Chondrocyte (in vitro differentiated cells): ENCODE measurements at regions not wholly inside any gene's neighbourhood (a gene's known extent, or its start where the extent isn't known, plus 50 kb on each side); places are given as distances from the start of the nearest gene placed in this dataset.
"Not testable (repeated sequence)": the region's sequence is repeated elsewhere in the genome, so short reads cannot be mapped to it uniquely, and the experiment has no call there.

ENCODE experiments used
- DNase-seq: peaks from one replicate; pipeline ENCODE4 v3.0.0; 2021; ENCODE audit warnings: mixed read lengths, low spot score
- H3K27ac Mint-ChIP-seq: one replicate; pipeline ENCODE4 v1.8.0; 2021; ENCODE audit warnings: mild to moderate bottlenecking, moderate library complexity, mixed read lengths; ENCODE audit not compliant: unreplicated experiment
- H3K27me3 Mint-ChIP-seq: 2 replicates; pipeline ENCODE4 v1.8.0; 2021; ENCODE audit warnings: low read depth, mixed read lengths
- H3K36me3 Mint-ChIP-seq: 2 replicates; pipeline ENCODE4 v1.8.0; 2021; ENCODE audit warnings: low read depth, mixed read lengths
- H3K4me1 Mint-ChIP-seq: 2 replicates; pipeline ENCODE4 v1.8.0; 2021; ENCODE audit warnings: low read depth, mild to moderate bottlenecking, mixed read lengths
- H3K4me3 Mint-ChIP-seq: one replicate; pipeline ENCODE4 v1.8.0; 2021; ENCODE audit warnings: mild to moderate bottlenecking, moderate library complexity, mixed read lengths; ENCODE audit not compliant: unreplicated experiment
- H3K9me3 Mint-ChIP-seq: 2 replicates; pipeline ENCODE4 v1.8.0; 2021; ENCODE audit warnings: low read depth, mixed read lengths
- CTCF ChIP-seq: fragments of 200-600 bp; sonication (generic); IDR thresholded peaks from 2 replicates; pipeline ENCODE4 v1.5.0; 2021; ENCODE audit warnings: antibody characterized with exemption, mild to moderate bottlenecking, moderate library complexity

- H3K9me3 Mint-ChIP-seq: no peaks in the 10 kb centered on the region
Measured at GRCh38 chr6:85132091-85132490, 317.8 kb upstream of the NT5E start.

GRCh38 chr6:85130743-85131142, 319.1 kb upstream of the NT5E start:
- Mint-ChIP-seq H3K27ac (no peak overlapping the region), H3K4me3 (no peak overlapping the region), H3K4me1 (peaks cover 11% of the 10 kb centered on the region), H3K9me3 (no peaks in the 10 kb centered on the region), H3K27me3 (peaks cover 11% of the 10 kb centered on the region), H3K36me3 (no peaks in the 10 kb centered on the region)
- TF ChIP-seq CTCF: no peak
- DNase-seq: no peak

More at GRCh38 chr6:85132091-85132490, 317.8 kb upstream of the NT5E start:
- Mint-ChIP-seq H3K27me3 (peaks cover 11% of the 10 kb centered on the region), H3K4me1 (peaks cover under 1% of the 10 kb centered on the region), H3K27ac (no peak overlapping the region), H3K36me3 (no peaks in the 10 kb centered on the region), H3K4me3 (no peak overlapping the region)
- TF ChIP-seq CTCF: no peak
- no peak for DNase-seq

GRCh38 chr6:85129881-85130280, 320.0 kb upstream of the NT5E start:
- peaks cover 9% of the 10 kb centered on the region for H3K27me3 Mint-ChIP-seq
- no peak for TF ChIP-seq CTCF
- H3K4me3 Mint-ChIP-seq: no peak overlapping the region
- no peaks in the 10 kb centered on the region for H3K36me3 Mint-ChIP-seq
- DNase-seq: no peak
- H3K9me3 Mint-ChIP-seq: no peaks in the 10 kb centered on the region
- H3K4me1 Mint-ChIP-seq: peaks cover 20% of the 10 kb centered on the region
- no peak overlapping the region for H3K27ac Mint-ChIP-seq

- no peak overlapping the region for H3K27ac Mint-ChIP-seq
- TF ChIP-seq CTCF: no peak
- no peaks in the 10 kb centered on the region for H3K36me3 Mint-ChIP-seq
- no peaks in the 10 kb centered on the region for H3K9me3 Mint-ChIP-seq
- no peak overlapping the region for H3K4me3 Mint-ChIP-seq
- no peak for DNase-seq
- H3K27me3 Mint-ChIP-seq: peaks cover 13% of the 10 kb centered on the region
- H3K4me1 Mint-ChIP-seq: peaks cover 27% of the 10 kb centered on the region
Measured at GRCh38 chr6:85128781-85129180, 321.1 kb upstream of the NT5E start.

GRCh38 chr6:85128256-85128655, 321.6 kb upstream of the NT5E start:
- not testable (repeated sequence) for DNase-seq, H3K9me3 Mint-ChIP-seq, H3K27ac Mint-ChIP-seq, H3K4me3 Mint-ChIP-seq, H3K36me3 Mint-ChIP-seq
- Mint-ChIP-seq H3K27me3 (peaks cover 13% of the 10 kb centered on the region), H3K4me1 (peaks cover 27% of the 10 kb centered on the region)

GRCh38 chr6:85127696-85128243, 322.1 kb upstream of the NT5E start:
- H3K4me3 Mint-ChIP-seq: no peak overlapping the region

More at GRCh38 chr6:85127696-85128243, 322.1 kb upstream of the NT5E start:
- no peak for TF ChIP-seq CTCF
- no peak for DNase-seq
- no peak overlapping the region for H3K27ac Mint-ChIP-seq
- no peaks in the 10 kb centered on the region for H3K9me3 Mint-ChIP-seq
- H3K4me1 Mint-ChIP-seq: peaks cover 27% of the 10 kb centered on the region
- H3K27me3 Mint-ChIP-seq: peaks cover 15% of the 10 kb centered on the region
- no peaks in the 10 kb centered on the region for H3K36me3 Mint-ChIP-seq
